CD4-positive, alpha-beta T cell (primary cell): ENCODE measurements at regions not wholly inside any gene's neighbourhood (a gene's known extent, or its start where the extent isn't known, plus 50 kb on each side); places are given as distances from the start of the nearest gene placed in this dataset.

Experiments used
- ATAC-seq: fragments of 200-7000 bp; cut with Tn5 transposase; one replicate; pipeline ENCODE4 v1.10.0; 2022; ENCODE audit warnings: mild to moderate bottlenecking; ENCODE audit not compliant: poor library complexity
- CTCF ChIA-PET: fragments of 350-600 bp; sonication (Branson Sonifier 250); formaldehyde crosslinking; loops from one replicate; lab custom pipeline; 2021; ENCODE audit warnings: antibody characterized with exemption, inconsistent platforms; lab: Charles Lee
- POLR2A ChIA-PET: fragments of 350-600 bp; sonication (Branson Sonifier 250); formaldehyde crosslinking; loops from one replicate; lab custom pipeline; 2021; ENCODE audit warnings: antibody characterized with exemption, inconsistent platforms; lab: Charles Lee
- DNase-seq, 14 experiments: peaks; one replicate each; pipeline ENCODE4 v3.0.0-alpha.2; 2013 to 2020; ENCODE audit warnings: mixed read lengths in 2 of 14
- H3K27ac ChIP-seq, 2 donors: one replicate each; pipeline versions ENCODE4 v1.5.1 to v1.7.0; 2013; ENCODE audit warnings: low read length in 2 of 2, low read depth in 1 of 2, mild to moderate bottlenecking in 1 of 2
- H3K27me3 ChIP-seq, 2 experiments: 1 replicate in 1 of 2; 2 replicates in 1 of 2; pipeline versions ENCODE4 v1.6.1 to v1.7.0; 2013; ENCODE audit warnings: low read length in 2 of 2, control low read depth in 1 of 2, mild to moderate bottlenecking in 1 of 2, moderate library complexity in 1 of 2; ENCODE audit not compliant: insufficient read depth in 2 of 2, control insufficient read depth in 1 of 2
- H3K36me3 ChIP-seq: one replicate; pipeline ENCODE4 v1.6.1; 2013; ENCODE audit warnings: low read length, control low read depth; ENCODE audit not compliant: insufficient read depth
- H3K4me1 ChIP-seq: one replicate; pipeline ENCODE4 v1.6.1; 2013; ENCODE audit warnings: low read length, control low read depth; ENCODE audit not compliant: insufficient read depth
- H3K4me3 ChIP-seq: one replicate; pipeline ENCODE4 v1.5.1; 2013; ENCODE audit warnings: mild to moderate bottlenecking, low read length, moderate library complexity
- H3K9me3 ChIP-seq, 2 experiments: 1 replicate in 1 of 2; 2 replicates in 1 of 2; pipeline versions ENCODE4 v1.6.1 to v1.7.0; 2013; ENCODE audit warnings: low read length in 2 of 2, mild to moderate bottlenecking in 2 of 2, control low read depth in 1 of 2, moderate library complexity in 1 of 2; ENCODE audit not compliant: control insufficient read depth in 1 of 2, insufficient read depth in 1 of 2
- H3K27ac Mint-ChIP-seq: one replicate; pipeline ENCODE4 v1.8.0; 2020; ENCODE audit warnings: mixed read lengths
- H3K27me3 Mint-ChIP-seq: one replicate; pipeline ENCODE4 v1.8.0; 2021; ENCODE audit warnings: mixed read lengths
- H3K36me3 Mint-ChIP-seq: one replicate; pipeline ENCODE4 v1.8.0; 2021; ENCODE audit warnings: low read depth, mixed read lengths
- H3K4me1 Mint-ChIP-seq: one replicate; pipeline ENCODE4 v1.8.0; 2021; ENCODE audit warnings: low read depth, mixed read lengths
- H3K4me3 Mint-ChIP-seq: one replicate; pipeline ENCODE4 v1.8.0; 2020; ENCODE audit warnings: mild to moderate bottlenecking, mixed read lengths
- H3K9me3 Mint-ChIP-seq: one replicate; pipeline ENCODE4 v1.8.0; 2020; ENCODE audit warnings: mixed read lengths
- intact Hi-C, 2 experiments: fragments of 100-400 bp; cut with DNase I in 1 of 2; cut with micrococcal nuclease in 1 of 2; formaldehyde crosslinking; loops; one replicate each; pipeline versions ENCODE4 v1.15.1 to v1.9.0; 2023 to 2025; cut with DNase I, micrococcal nuclease
- TF ChIP-seq, protein P1 (sequence below): fragments of 200-600 bp; IDR thresholded peaks from one replicate; pipeline ENCODE4 v1.8.0; 2022; ENCODE audit warnings: antibody characterized with exemption, mild to moderate bottlenecking

DNA sequence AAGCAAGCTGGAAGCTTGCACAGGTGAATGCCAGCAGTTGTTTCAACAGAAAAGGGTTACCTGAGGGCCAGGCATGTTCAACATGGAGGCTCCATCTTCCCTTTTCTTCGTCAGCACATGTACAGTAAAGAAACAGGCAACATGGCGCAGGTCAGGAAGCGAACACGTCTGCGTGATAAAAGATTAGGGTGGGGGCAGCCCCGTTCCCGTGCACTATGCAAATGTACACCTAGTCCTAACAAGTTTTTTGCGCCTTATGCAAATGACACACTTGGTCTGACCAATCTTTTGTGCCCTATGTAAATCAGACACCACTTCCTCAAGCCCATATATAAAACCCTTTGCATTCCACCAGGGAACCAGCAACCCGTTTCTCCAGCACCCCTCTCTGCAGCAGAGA, 452.1 kb upstream of the PTPRD start:
- Histone ChIP-seq H3K4me3 (no peak overlapping the region), H3K27ac (no peak overlapping the region), H3K4me1 (no peaks in the 10 kb centered on the region), H3K36me3 (no peaks in the 10 kb centered on the region), H3K27me3 (no peaks in the 10 kb centered on the region), H3K9me3 (peaks cover 0 to 2% of the 10 kb centered on the region in 2 experiments)
- intact Hi-C loops = loop anchor here in 1 of 2 experiments (5.0 kb wide), 1 partner anchor 62 kb away; no protein-coding TSS in a partner anchor
- Mint-ChIP-seq H3K27ac (no peak overlapping the region), H3K9me3 (peaks cover 11% of the 10 kb centered on the region), H3K4me1 (no peaks in the 10 kb centered on the region), H3K27me3 (no peaks in the 10 kb centered on the region), H3K36me3 (no peaks in the 10 kb centered on the region), H3K4me3 (no peak overlapping the region)
- ChIA-PET POLR2A (no interaction called here), CTCF (no interaction called here)
- DNase-seq (no peak), ATAC-seq (no peak)
- TF ChIP-seq, protein P1, sequence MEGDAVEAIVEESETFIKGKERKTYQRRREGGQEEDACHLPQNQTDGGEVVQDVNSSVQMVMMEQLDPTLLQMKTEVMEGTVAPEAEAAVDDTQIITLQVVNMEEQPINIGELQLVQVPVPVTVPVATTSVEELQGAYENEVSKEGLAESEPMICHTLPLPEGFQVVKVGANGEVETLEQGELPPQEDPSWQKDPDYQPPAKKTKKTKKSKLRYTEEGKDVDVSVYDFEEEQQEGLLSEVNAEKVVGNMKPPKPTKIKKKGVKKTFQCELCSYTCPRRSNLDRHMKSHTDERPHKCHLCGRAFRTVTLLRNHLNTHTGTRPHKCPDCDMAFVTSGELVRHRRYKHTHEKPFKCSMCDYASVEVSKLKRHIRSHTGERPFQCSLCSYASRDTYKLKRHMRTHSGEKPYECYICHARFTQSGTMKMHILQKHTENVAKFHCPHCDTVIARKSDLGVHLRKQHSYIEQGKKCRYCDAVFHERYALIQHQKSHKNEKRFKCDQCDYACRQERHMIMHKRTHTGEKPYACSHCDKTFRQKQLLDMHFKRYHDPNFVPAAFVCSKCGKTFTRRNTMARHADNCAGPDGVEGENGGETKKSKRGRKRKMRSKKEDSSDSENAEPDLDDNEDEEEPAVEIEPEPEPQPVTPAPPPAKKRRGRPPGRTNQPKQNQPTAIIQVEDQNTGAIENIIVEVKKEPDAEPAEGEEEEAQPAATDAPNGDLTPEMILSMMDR = no peak

DNA sequence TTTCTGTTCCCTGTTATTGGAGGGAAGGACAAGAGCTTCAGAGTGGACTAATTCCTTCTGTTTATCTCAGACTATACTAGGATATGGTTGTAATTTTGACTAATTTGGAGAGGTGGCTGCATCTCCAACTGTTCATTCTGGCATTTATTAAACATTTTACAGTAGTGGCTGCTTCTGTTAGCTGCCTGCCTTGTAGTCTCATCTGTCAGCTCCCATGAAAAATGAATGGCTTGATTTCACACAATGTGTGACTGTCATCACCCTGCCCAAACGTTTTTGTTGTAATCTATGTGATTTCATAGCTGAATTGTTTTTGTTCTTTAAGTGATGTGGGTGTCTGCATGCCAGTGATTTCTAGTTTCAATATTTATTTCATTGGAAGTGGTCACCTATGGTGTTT, 459.4 kb upstream of the PTPRD start:
- DNase-seq (no peak), ATAC-seq (no peak)
- Histone ChIP-seq H3K36me3 (no peaks in the 10 kb centered on the region), H3K4me1 (no peaks in the 10 kb centered on the region), H3K27ac (no peak overlapping the region), H3K9me3 (peaks cover 4 to 5% of the 10 kb centered on the region in 2 experiments), H3K4me3 (no peak overlapping the region), H3K27me3 (no peaks in the 10 kb centered on the region)
- Mint-ChIP-seq H3K36me3 (no peaks in the 10 kb centered on the region), H3K27ac (no peak overlapping the region), H3K4me1 (no peaks in the 10 kb centered on the region), H3K4me3 (no peak overlapping the region), H3K27me3 (no peaks in the 10 kb centered on the region), H3K9me3 (peaks cover 19% of the 10 kb centered on the region)
- POLR2A ChIA-PET = no interaction called here
- CTCF ChIA-PET = no interaction called here
- TF ChIP-seq, protein P1 = no peak
- intact Hi-C loops = no loop called here

DNA sequence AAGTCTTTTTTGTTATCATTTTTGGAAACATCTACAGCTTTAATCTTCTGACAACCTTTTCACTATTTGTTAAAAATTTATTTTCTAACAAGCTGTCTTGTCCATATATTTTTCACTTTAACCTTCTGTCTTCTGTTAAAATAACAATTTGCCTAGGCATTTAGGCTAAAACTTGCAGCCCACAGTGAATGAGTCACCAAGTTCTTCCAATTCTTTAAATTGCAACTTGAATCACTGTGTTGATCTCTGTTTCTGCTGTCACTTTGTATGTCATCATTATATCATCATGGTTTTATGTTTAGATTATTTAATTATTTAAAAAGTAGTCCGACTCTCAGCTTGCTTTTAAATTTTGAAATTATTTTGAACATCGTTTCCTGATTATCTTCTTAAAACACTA, 473.8 kb upstream of the PTPRD start:
- peaks cover 7 to 13% of the 10 kb centered on the region in 2 experiments for H3K9me3 ChIP-seq
- Mint-ChIP-seq H3K9me3 (peaks cover 9% of the 10 kb centered on the region), H3K36me3 (no peaks in the 10 kb centered on the region), H3K4me3 (no peak overlapping the region), H3K27me3 (no peaks in the 10 kb centered on the region), H3K27ac (no peak overlapping the region), H3K4me1 (no peaks in the 10 kb centered on the region)
- TF ChIP-seq, protein P1 = no peak
- no peaks in the 10 kb centered on the region for H3K27me3 ChIP-seq
- no peaks in the 10 kb centered on the region for H3K4me1 ChIP-seq
- no peak overlapping the region for H3K4me3 ChIP-seq
- ATAC-seq = no peak
- no peak overlapping the region for H3K27ac ChIP-seq
- intact Hi-C loops = no loop called here
- no peaks in the 10 kb centered on the region for H3K36me3 ChIP-seq
- POLR2A ChIA-PET = no interaction called here
- CTCF ChIA-PET = no interaction called here
- no peak for DNase-seq
